Germinal center (tissue), 1 donor: ENCODE measurements at regions not wholly inside any gene's neighbourhood (a gene's known extent, or its start where the extent isn't known, plus 50 kb on each side); places are given as distances from the start of the nearest gene placed in this dataset.

Source experiments
- DNase-seq: peaks from one replicate; pipeline ENCODE4 v3.0.0; 2012; ENCODE audit warnings: mixed read lengths, low spot score

- no peak for DNase-seq
Measured at GRCh38 chr4:120431180-120431579, 364.5 kb upstream of the MAD2L1 start.

GRCh38 chr4:120418146-120418545 lies 351.5 kb upstream of the MAD2L1 start:
- no peak for DNase-seq

- no peak for DNase-seq
Measured at GRCh38 chr4:120415896-120416295, 349.2 kb upstream of the MAD2L1 start.

GRCh38 chr4:120406960-120407359 lies 340.3 kb upstream of the MAD2L1 start:
- DNase-seq = no peak

- no peak for DNase-seq
Measured at GRCh38 chr4:120403296-120403695, 336.6 kb upstream of the MAD2L1 start.

- DNase-seq = no peak
Measured at GRCh38 chr4:120400441-120400840, 333.8 kb upstream of the MAD2L1 start.

GRCh38 chr4:120399826-120400225 lies 333.2 kb upstream of the MAD2L1 start:
- DNase-seq = no peak

- no peak for DNase-seq
Measured at GRCh38 chr4:120395746-120396145, 329.1 kb upstream of the MAD2L1 start.

- no peak for DNase-seq
Measured at GRCh38 chr4:120355881-120356280, 289.2 kb upstream of the MAD2L1 start.

GRCh38 chr4:120354381-120354780 lies 287.7 kb upstream of the MAD2L1 start:
- no peak for DNase-seq

GRCh38 chr4:120353235-120353634 lies 286.6 kb upstream of the MAD2L1 start:
- no peak for DNase-seq

GRCh38 chr4:120352739-120353138 lies 286.1 kb upstream of the MAD2L1 start:
- no peak for DNase-seq

- DNase-seq = no peak
Measured at GRCh38 chr4:120348948-120349347, 282.3 kb upstream of the MAD2L1 start.

- no peak for DNase-seq
Measured at GRCh38 chr4:120348521-120348920, 281.9 kb upstream of the MAD2L1 start.

- DNase-seq = no peak
Measured at GRCh38 chr4:120331486-120332370, 265.1 kb upstream of the MAD2L1 start.

GRCh38 chr4:120329386-120329785 lies 262.7 kb upstream of the MAD2L1 start:
- no peak for DNase-seq

- DNase-seq = no peak
Measured at GRCh38 chr4:120327276-120327675, 260.6 kb upstream of the MAD2L1 start.

- DNase-seq = no peak
Measured at GRCh38 chr4:120319046-120319767, 252.6 kb upstream of the MAD2L1 start.

GRCh38 chr4:120318196-120318846 lies 251.7 kb upstream of the MAD2L1 start:
- no peak for DNase-seq

GRCh38 chr4:120317713-120318112 lies 251.1 kb upstream of the MAD2L1 start:
- no peak for DNase-seq

GRCh38 chr4:120316416-120316815 lies 249.8 kb upstream of the MAD2L1 start:
- DNase-seq = no peak

GRCh38 chr4:120314969-120315368 lies 248.3 kb upstream of the MAD2L1 start:
- no peak for DNase-seq

GRCh38 chr4:120304801-120305200 lies 238.2 kb upstream of the MAD2L1 start:
- DNase-seq = no peak
